Putamen (tissue), 1 donor: ENCODE measurements at regions not wholly inside any gene's neighbourhood (a gene's known extent, or its start where the extent isn't known, plus 50 kb on each side); places are given as distances from the start of the nearest gene placed in this dataset.
"Not testable (repeated sequence)": the region's sequence is repeated elsewhere in the genome, so short reads cannot be mapped to it uniquely, and the experiment has no call there.

ENCODE experiments used
- DNase-seq: peaks from one replicate; pipeline ENCODE4 v3.0.0-alpha.2; 2016; ENCODE audit warnings: low spot score

DNA sequence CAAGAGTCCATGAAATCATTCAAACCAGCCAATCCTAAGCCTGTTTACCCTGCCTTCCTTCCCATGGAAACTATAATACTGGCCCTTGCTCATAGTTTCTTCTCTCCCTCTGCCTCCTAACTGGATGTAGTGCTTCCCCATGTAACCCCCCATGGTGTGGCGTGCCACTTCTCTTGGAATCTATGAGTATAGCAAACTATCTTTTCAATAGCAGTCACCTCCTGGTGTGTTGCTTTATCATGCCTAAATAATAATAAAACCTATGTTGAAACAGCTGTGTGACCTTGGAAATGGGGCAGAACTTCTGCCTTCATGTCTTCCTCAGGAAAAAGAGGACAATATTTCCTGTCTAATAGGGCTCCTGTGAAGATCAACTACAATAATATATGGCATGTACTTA lies 234.8 kb upstream of the EDNRA start:
- no peak for DNase-seq

DNA sequence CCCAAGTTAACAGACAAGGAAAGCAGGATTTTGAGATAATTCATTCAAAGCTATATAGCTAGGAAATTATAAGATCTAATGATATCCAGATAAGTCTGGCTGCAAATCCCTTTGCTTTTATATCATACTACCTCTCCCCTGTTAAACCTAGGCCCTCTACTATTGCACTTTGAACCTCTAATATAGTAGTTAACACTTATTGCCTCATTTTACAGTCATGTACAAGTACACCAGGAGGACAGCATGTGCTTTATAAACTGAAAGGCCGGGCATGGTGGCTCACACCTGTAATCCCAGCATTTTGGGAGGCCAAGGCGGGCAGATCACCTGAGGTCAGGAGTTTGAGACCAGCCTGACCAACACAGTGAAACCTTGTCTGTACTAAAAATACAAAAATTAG lies 234.4 kb upstream of the EDNRA start:
- DNase-seq: not testable (repeated sequence)

DNA sequence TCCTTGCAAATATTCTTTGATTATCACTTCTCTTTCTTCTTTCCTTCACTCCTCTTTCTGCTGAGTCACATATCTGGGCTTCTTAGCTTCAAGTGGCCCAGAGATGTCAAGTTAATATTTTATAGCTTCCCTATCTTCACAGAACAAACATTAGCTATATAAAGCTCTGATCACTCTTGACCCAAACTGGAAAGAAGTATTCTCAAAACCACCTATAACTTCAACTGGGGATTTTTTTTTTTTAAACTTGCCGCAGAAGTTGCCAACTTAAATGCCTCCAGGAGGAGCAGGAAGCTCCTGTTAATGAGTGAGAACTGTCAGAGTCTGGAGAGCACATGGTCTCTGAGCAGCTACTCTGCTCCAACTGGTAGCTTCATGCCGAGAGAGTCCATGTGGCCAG lies 233.3 kb upstream of the EDNRA start:
- DNase-seq: no peak

DNA sequence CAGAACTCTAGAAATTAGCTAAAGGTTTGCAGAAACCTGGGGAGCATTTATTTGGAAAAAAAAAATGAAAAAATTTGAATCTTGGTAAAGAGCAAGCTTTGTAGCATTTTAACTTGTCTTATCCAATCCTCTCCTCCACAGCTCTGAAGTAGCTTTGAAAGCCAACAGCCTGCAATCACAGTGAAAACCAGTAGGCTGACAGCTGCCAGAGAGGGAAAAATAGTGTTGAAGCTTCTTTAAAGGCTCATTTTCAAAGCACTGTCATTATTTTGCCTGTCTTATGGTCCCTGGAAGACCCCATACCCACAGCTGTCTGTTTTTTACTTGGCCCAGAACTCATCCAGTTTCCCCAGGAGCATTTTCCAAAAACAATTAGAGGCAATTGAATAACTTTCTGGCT lies 230.8 kb upstream of the EDNRA start:
- no peak for DNase-seq

DNA sequence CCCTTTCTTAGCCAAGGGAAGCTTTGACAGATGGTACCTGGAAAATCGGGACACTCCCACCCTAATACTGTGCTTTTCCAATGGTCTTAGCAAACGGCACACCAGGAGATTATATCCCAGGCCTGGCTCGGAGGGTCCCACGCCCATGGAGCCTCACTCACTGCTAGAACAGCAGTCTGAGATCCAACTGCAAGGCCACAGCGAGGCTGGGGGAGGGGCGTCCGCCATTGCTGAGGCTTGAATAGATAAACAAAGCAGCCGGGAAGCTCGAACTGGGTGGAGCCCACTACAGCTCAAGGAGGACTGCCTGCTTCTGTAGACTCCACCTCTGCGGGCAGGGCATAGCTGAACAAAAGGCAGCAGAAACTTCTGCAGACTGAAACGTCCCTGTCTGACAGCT lies 225.6 kb upstream of the EDNRA start:
- DNase-seq: not testable (repeated sequence)

DNA sequence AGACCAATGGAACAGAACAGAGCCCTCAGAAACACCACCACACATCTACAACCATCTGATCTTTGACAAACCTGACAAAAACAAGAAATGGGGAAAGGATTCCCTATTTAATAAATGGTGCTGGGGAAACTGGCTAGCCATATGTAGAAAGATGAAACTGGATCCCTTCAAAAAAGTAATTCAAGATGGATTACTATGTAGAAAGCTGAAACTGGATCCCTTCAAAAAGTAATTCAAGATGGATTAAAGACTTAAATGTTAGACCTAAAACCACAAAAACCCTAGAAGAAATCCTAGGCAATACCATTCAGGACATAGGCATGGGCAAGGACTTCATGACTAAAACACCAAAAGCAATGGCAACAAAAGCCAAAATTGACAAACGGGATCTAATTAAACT lies 221.6 kb upstream of the EDNRA start:
- DNase-seq: not testable (repeated sequence)

DNA sequence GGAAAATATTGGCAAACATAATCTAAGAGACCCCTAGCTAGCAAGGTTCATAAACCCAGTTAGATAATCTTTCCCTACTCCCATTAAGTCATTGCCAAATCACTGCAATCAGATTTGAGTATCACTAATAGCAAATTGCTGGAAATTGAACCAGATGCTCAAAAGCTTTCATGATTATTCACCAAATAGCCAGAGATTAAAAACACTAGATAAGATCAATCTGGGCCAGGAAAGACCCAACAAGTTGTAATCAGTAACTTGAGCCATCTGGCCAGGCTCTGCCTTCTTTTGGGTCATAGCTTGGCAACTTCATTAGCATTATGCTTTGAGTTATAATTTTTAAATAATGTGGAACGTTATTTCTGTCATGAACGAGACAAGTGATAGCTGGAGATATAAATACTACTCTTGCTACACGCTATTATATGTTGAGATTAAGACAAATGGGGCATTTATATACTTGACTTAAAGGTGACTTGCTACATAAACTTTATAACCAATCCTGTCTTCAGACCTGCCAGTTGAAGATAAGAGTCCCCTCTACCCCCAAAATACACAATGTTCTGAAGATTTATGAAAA lies 196.6 kb upstream of the EDNRA start:
- DNase-seq: no peak

DNA sequence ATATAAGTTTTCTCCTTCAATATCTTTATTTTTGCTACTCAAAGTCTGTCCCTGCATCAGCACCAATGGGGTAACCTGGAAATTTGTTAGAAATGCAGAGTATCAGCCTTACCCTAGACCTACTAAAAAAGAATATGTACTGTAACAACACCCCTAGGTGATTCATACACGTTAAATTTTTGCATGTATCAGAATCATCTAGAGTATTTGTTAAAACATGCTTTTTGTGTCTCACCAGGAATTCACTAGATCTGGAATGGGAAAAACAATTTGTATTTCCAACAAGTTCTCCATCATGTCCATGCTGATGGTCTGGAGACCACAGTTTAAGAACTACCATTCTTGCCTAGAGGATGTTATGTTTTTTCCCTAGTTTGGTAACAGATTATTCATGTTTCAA lies 196.0 kb upstream of the EDNRA start:
- no peak for DNase-seq

DNA sequence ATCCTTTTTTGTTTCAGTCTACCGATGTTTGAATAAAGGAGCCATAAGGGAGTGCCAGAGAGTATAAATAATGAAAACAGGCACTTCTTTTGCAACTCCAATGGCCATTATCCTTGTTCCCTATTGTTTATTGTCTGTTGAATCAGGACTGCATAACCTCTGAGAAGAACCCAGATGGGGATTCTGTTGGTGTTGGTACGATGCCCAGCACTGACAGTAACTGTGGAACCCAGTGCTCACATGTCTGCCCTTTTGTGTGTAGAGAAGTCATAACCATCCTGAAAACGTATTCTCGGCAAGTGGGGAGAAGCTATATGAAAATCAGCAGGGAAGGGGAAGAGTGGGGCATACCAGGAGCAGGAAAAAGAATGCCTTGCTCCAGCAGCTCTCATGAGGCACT lies 195.1 kb upstream of the EDNRA start:
- DNase-seq: peak; percentile 39

DNA sequence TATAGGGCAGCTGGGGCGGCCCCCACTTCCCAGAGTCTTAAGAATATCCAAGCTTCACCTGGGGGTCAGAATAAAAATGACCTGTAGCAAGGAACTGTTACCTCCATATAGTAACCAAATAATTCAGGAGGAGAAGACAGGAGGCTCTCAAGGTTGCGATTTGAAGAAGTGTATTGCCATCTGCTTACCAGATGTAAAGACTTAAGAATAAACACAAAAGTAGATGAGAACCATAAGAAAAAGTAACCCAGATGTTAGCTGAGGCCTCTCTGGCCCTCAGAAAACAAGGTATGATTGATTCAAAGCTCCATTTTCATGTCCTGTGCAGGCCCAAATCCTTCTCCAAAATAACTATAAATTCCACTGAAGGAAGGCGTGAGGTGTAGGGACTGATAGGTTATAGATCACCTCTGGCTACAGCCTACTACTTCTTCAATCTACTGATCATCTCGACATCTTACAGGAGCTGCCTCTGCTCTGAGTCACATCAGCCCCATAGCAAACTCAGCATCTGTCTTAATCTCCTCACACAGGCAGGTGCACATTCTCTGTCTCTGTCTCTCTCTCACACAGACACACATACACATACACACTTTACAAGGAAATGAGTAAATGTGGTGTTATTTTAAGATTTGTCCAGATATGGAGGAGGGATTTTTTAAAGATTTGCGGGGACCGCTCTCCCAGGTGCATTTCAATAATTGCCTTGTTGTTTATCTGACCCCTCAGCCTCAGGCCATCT lies 193.9 kb upstream of the EDNRA start:
- DNase-seq: no peak

DNA sequence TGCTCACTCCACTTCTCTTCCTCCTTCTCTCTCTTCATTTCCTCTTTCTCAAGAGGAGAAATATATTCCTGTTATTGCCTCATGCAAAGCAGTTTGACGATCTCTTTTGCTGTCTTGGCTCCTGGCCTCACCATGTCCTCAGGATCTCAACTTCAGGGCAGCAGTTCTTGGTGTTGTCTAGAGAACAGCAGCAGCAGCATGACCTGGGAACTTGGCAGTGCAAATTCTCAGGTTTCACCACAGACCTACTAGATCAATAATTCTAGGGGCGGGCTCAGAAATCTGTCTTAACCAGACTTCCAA lies 193.4 kb upstream of the EDNRA start:
- DNase-seq: no peak

DNA sequence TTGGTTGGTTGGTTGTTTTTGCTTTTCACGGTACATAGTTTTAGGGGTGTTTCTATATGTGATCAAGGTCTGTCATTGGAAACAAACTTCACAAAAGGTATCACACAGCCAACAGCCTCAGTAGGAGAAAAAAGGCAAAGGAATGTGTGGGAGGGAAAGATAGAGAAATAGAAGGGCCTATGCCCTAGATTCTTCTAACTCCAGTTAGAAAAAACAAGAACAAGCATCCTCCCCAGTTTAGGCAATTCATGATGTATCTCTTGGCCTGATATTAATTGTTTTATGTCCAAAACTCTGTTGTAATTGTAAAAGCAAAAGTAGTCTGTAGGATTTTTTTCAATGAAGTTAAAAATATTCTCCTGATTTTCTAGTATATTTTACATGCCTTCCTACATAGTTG lies 192.4 kb upstream of the EDNRA start:
- no peak for DNase-seq

DNA sequence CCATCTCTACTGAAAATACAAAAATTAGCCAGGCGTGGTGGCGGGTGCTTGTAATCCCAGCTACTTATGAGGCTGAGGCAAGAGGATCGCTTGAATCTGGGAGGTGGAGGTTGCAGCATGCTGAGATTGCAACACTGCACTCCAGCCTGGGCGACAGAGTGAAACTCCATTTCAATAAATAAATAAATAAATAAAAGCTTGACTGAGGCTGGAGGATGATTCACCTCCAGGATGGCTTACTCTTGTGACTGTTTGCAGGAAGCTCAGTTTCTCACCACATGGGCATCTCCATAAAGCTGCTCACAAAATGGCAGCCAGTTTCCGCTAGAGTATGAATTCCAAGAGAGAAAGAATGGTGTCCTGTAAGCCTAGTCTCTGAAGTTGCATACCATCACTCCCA lies 191.7 kb upstream of the EDNRA start:
- no peak for DNase-seq

DNA sequence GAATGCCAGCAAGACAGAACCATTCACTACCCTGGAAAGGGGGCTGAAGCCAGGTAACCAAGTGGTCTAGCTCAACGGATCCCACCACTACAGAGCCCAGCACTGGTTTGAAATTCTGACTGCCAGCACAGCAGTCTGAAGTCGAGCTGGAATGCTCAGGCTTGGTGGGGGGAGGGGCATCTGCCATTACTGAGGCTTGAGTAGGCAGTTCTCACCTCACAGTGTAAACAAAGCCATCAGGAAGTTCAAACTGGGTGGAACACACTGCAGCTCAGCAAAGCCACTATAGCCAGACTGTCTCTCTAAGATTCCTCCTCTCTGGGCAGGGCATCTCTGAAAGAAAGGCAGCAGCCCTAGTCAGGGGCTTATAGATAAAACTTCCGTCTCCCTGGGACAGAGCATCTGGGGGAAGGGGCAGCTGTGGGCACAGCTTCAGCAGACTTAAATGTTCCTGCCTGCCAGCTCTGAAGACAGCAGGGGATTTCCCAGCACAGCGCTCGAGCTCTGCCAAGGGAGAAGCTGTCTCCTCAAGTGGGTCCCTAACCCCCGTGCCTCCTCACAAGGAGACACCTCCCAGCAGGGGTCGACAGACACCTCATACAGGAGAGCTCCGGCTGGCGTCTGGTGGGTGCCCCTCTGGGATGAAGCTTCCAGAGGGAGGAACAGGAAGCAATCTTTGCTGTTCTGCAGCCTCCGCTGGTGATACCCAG lies 188.1 kb upstream of the EDNRA start:
- not testable (repeated sequence) for DNase-seq

DNA sequence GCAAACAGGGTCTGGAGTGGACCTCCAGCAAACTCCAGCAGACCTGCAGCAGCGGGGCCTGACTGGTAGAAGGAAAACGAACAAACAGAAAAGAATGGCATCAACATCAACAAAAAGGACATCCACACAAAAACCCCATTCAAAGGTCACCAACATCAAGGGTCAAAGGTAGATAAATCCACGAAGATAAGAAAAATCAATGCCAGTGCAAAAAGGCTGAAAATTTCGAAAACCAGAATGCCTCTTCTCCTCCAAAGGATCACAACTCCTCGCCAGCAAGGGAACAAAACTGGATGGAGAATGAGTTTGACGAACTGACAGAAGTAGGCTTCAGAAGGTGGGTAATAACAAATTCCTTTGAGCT lies 187.6 kb upstream of the EDNRA start:
- not testable (repeated sequence) for DNase-seq

DNA sequence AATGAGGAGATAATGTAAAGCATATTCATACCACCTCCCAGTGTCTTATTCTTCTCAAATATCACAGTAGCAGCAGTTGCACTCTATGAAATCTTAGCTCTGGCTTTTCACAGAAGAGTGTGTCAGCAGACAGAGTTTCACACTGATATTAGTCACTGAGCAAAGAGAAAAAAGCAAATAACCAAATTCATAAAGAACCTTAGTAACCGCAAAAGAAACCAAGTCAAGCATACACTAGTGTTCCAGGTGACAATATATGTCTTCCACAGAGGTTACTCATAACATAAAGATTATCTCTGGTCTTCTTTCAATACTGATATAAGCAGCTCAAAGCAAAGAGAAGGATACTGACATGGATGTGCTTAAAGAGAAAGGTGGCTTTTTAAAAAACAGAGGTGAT lies 181.7 kb upstream of the EDNRA start:
- no peak for DNase-seq

DNA sequence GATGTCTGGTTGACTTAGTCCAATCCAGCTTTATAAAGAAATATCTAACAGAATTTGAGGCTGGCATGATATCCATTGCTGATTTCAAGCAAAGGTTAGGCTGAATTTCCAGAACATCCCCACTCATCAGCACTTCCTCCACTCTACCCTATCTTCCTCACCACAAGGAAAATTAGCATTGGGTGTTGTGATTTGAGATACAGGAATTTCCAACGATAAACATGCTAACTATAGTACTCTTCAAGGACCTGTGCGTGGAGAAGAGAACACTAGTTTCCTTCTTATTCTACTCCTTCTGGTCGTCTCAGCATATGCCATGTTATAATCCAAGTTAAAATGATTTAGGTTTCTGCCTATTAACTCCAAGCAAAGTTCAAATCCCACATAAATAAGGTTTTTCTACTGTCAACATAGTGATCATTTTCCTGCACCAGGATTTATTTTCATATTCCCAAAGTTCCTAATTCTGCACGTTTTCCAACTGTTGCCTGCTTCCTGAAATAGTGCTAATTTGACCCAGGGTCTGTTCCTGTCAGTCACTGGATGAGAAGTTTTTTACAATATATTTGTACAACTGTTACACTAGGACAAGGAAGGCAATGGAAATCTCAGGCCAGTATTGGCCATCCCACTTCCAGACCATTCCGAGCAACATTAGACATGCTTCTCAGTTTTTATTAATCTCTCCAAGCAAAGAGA lies 177.6 kb upstream of the EDNRA start:
- DNase-seq: no peak

DNA sequence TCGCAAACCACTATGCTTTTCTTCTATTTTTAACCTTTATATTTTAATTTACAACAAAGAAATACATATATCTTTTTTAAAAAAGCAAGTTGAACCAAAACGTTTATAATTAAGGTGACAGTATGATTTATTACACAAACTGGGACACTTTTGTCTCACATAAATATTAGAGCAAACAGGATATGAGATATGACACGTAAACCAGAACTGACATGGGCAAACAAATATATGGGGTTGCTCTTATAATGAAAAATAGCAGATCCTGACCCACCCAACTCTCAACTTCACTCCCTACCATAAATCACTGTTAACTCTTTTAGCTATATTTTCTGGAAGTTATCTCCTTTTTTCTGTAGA lies 177.0 kb upstream of the EDNRA start:
- no peak for DNase-seq

DNA sequence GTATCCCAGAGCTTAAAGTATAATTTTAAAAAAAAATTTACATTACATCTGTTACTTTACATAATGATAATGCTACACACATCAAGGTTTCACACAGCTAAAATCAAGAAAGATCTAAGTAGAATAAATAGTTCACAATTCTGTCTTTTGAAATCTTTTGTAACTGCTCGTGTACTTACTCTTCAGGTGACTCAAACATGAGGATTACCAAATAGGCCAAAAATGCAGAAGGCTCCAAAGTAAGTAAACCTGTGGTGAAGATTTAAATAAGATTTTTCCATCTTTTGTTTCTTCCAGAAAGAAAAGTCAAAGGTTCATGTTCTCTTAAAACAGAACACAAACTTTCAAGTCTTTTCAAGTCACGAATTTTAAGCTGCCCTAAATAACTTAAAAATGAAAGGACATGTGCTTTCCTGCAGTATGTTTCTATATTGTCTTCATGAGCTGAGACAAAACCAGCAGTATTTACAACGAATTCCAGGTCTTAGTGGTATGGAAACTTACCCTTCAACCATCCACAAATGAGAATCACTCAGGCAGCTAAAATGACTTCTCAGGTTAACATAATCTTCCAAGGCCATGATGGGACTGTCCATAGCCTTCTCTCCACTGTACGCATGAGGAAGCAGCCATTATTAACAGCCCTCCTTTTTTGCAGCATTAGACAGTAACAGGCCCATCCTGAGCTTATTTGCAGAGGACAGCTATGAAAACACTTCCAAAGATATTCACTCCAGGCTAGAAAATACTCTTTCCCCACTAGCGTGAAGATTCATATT lies 172.8 kb upstream of the EDNRA start:
- no peak for DNase-seq

DNA sequence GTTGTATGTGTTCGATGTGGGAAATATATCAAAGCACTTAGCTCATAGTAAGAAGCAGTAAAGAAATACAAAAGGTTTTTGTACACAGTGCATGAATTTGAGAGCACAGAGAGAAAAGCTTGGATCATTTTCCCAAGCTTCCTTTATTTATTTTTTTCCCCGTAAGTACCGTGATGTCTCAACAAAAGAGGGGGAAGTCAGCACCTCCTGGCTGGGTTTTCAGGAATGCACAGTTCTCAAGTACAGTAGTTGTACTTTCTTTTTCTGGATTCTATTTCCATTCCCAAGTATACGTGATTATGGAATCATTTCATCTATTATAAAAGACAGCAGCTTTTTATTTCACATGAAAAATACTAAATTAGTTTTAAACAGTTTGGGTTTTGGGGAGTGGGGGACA lies 171.5 kb upstream of the EDNRA start:
- no peak for DNase-seq

DNA sequence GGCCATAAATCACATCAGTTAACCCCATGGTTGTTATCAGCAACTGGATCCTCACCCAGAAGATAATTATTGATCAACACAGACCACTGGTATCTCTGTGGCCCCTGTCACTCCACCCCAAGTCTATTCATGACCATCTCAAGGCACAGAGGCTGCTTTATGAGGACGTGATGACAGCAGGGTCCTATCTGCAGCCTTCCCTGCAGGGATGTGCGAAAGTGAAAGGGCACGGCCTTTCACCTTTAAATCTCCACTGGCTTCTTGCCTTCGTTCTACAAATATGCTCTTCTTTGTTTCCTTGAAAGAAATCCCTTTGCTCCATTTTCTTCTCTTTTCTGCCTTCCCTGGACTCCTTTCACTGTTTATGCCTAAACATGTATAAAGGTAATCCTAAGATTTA lies 170.6 kb upstream of the EDNRA start:
- DNase-seq: no peak

DNA sequence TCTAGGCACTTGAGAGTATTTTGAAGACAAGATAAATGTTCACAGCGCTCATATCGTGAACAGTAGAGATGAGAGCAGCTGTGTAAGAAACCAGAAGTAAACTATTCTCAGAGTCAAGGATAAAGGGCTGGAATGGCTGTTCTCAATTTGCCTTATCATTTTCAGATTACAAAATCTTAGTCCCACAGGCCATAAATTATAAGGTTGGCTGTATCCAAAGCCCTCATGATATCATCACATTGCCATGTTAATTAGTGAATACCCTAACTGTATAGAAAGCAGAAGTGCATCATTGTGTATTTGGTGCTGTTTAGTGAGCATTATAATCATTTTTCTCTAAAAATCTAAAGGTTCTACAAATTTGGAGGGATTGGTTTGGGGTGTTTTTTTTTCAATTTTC lies 168.9 kb upstream of the EDNRA start:
- no peak for DNase-seq
